OCI-LY3 (cell line): ENCODE measurements at regions not wholly inside any gene's neighbourhood (a gene's known extent, or its start where the extent isn't known, plus 50 kb on each side); places are given as distances from the start of the nearest gene placed in this dataset.

ENCODE experiments used
- H2AFZ ChIP-seq: fragments of 200-600, 300-600 bp; shearing (Covaris generic); 2 replicates; pipeline ENCODE4 v1.6.0; 2014; ENCODE audit warnings: antibody characterized with exemption, low read depth, low read length
- H3K27ac ChIP-seq: fragments of 200-600, 300-600 bp; sonication (generic); 2 replicates; pipeline ENCODE4 v1.5.1; 2014; ENCODE audit warnings: mild to moderate bottlenecking, low read length, moderate library complexity, mixed read lengths
- H3K27me3 ChIP-seq: fragments of 200-600, 300-600 bp; sonication (generic); 2 replicates; pipeline ENCODE4 v1.6.1; 2014; ENCODE audit warnings: low read depth, low read length, mixed read lengths
- H3K36me3 ChIP-seq: fragments of 200-600, 300-600 bp; sonication (generic); replicated peaks from 2 replicates; pipeline ENCODE3; 2014; ENCODE audit warnings: low read depth, low read length, mixed read lengths
- H3K4me1 ChIP-seq: fragments of 300-600, 200-600 bp; sonication (generic); 2 replicates; pipeline ENCODE4 v1.6.1; 2014; ENCODE audit warnings: low read length, mixed read lengths
- H3K4me2 ChIP-seq: fragments of 200-600, 300-600 bp; sonication (generic); 2 replicates; pipeline ENCODE4 v1.6.1; 2014; ENCODE audit warnings: low read length, mixed read lengths
- H3K4me3 ChIP-seq: fragments of 300-600, 200-600 bp; sonication (generic); 2 replicates; pipeline ENCODE4 v1.5.1; 2014; ENCODE audit warnings: antibody characterized with exemption, mild to moderate bottlenecking, low read length, moderate library complexity
- H3K79me2 ChIP-seq: fragments of 300-600, 200-600 bp; shearing (Covaris generic); 2 replicates; pipeline ENCODE4 v1.6.1; 2014; ENCODE audit warnings: mild to moderate bottlenecking, low read length, mixed read lengths
- H3K9ac ChIP-seq: fragments of 300-600, 200-600 bp; shearing (Covaris generic); 2 replicates; pipeline ENCODE4 v1.6.0; 2014; ENCODE audit warnings: mild to moderate bottlenecking, low read length, moderate library complexity
- H3K9me3 ChIP-seq: fragments of 200-600, 300-600 bp; shearing (Covaris generic); 2 replicates; pipeline ENCODE4 v1.6.1; 2014; ENCODE audit warnings: low read length, mixed read lengths; ENCODE audit not compliant: insufficient read depth
- H4K20me1 ChIP-seq: fragments of 200-600, 300-600 bp; sonication (generic); 2 replicates; pipeline ENCODE4 v1.6.1; 2016; ENCODE audit warnings: low read length, mixed read lengths; ENCODE audit not compliant: insufficient read depth
- CTCF ChIP-seq: fragments of 200-600, 300-600 bp; sonication (generic); IDR thresholded peaks from 2 replicates; pipeline ENCODE4 v1.5.1; 2014; ENCODE audit warnings: antibody characterized with exemption, low read length, low read depth
- EZH2phosphoT487 ChIP-seq: fragments of 200-600 bp; shearing (Covaris generic); IDR thresholded peaks from 2 replicates; pipeline ENCODE4 v1.6.1; 2018; ENCODE audit warnings: antibody characterized with exemption, mixed run types, low read depth

- no peak overlapping the region for H3K4me2 ChIP-seq
- no peaks in the 10 kb centered on the region for H4K20me1 ChIP-seq
- no peak for TF ChIP-seq EZH2phosphoT487
- TF ChIP-seq CTCF, result no peak
- no peak overlapping the region for H2AFZ ChIP-seq
- H3K79me2 ChIP-seq, result no peaks in the 10 kb centered on the region
- no peak overlapping the region for H3K27ac ChIP-seq
- H3K36me3 ChIP-seq, result no peaks in the 10 kb centered on the region
- H3K4me1 ChIP-seq, result no peaks in the 10 kb centered on the region
- no peak overlapping the region for H3K4me3 ChIP-seq
- H3K9ac ChIP-seq, result no peak overlapping the region
- H3K27me3 ChIP-seq, result no peaks in the 10 kb centered on the region
- no peaks in the 10 kb centered on the region for H3K9me3 ChIP-seq
These were observed 634.2 kb upstream of the COBL start for GRCh38 chr7:51950813-51951212.

- Histone ChIP-seq H3K4me1 (no peaks in the 10 kb centered on the region), H3K9me3 (no peaks in the 10 kb centered on the region), H3K4me2 (no peak overlapping the region), H3K79me2 (no peaks in the 10 kb centered on the region), H4K20me1 (no peaks in the 10 kb centered on the region), H2AFZ (no peak overlapping the region), H3K4me3 (no peak overlapping the region), H3K36me3 (no peaks in the 10 kb centered on the region), H3K9ac (no peak overlapping the region), H3K27me3 (no peaks in the 10 kb centered on the region), H3K27ac (no peak overlapping the region)
- TF ChIP-seq EZH2phosphoT487, result no peak
- no peak for TF ChIP-seq CTCF
These were observed 633.4 kb upstream of the COBL start for GRCh38 chr7:51949726-51950644.

GRCh38 chr7:51930834-51931233, 614.2 kb upstream of the COBL start:
- H3K4me1 ChIP-seq, result no peaks in the 10 kb centered on the region
- no peak overlapping the region for H3K27ac ChIP-seq
- H3K27me3 ChIP-seq, result no peaks in the 10 kb centered on the region
- no peaks in the 10 kb centered on the region for H3K79me2 ChIP-seq
- no peaks in the 10 kb centered on the region for H4K20me1 ChIP-seq
- H3K36me3 ChIP-seq, result no peaks in the 10 kb centered on the region
- H3K9me3 ChIP-seq, result no peaks in the 10 kb centered on the region
- no peak for TF ChIP-seq EZH2phosphoT487
- TF ChIP-seq CTCF, result no peak
- no peak overlapping the region for H3K4me2 ChIP-seq
- no peak overlapping the region for H3K9ac ChIP-seq
- no peak overlapping the region for H3K4me3 ChIP-seq
- H2AFZ ChIP-seq, result no peak overlapping the region

- no peak overlapping the region for H3K27ac ChIP-seq
- no peaks in the 10 kb centered on the region for H3K4me1 ChIP-seq
- no peaks in the 10 kb centered on the region for H3K9me3 ChIP-seq
- no peak overlapping the region for H3K9ac ChIP-seq
- TF ChIP-seq CTCF (no peak), EZH2phosphoT487 (no peak)
- H3K79me2 ChIP-seq, result no peaks in the 10 kb centered on the region
- H3K36me3 ChIP-seq, result no peaks in the 10 kb centered on the region
- no peak overlapping the region for H2AFZ ChIP-seq
- H3K4me2 ChIP-seq, result no peak overlapping the region
- H3K4me3 ChIP-seq, result no peak overlapping the region
- no peaks in the 10 kb centered on the region for H4K20me1 ChIP-seq
- H3K27me3 ChIP-seq, result no peaks in the 10 kb centered on the region
These were observed 613.2 kb upstream of the COBL start for GRCh38 chr7:51929818-51930217.
